ENCODE measurements at regions not wholly inside any gene's neighbourhood (a gene's known extent, or its start where the extent isn't known, plus 50 kb on each side); places are given as distances from the start of the nearest gene placed in this dataset.

- no peak for DNase-seq
Observed at GRCh38 chr22:48278620-48279460, 1516.4 kb downstream of the TBC1D22A start.

DNA sequence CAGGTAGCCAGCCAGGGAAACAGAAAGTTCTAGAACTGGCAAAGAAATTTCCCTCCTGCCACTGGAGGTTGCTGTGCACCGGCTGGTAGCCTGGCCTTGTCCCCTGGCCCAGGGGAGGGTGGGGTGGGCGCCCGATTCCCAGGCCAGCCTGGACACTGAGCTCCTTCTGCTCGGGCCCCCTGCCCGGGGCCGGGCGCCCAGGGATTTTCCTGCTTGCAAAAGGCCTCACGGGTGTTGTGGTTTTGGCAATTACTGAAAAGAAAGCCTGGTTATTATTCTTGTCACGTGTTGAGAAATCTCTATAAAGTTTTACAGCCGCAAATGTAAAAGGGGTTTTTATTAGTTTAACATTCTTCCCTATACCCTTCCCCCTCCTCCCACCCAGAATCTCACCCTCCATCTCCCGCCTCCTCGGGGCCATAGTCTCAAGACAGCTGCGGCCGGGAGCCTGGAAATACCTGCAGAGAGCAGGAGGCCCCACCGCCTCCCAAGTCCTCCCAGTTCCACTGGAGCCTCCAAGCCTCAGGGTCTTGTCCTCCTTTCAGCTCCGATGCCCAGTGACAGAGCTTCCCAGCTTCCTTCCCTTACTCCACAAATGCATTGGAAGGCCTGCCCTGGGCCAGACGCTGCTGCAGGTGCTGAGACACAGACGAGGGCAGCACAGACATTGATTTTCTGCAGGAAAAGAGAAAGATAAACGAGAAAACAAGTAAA is 1515.6 kb downstream of the TBC1D22A start:
- DNase-seq, result no peak

GRCh38 chr22:48276994-48277867 is 1514.8 kb downstream of the TBC1D22A start:
- no peak for DNase-seq

DNA sequence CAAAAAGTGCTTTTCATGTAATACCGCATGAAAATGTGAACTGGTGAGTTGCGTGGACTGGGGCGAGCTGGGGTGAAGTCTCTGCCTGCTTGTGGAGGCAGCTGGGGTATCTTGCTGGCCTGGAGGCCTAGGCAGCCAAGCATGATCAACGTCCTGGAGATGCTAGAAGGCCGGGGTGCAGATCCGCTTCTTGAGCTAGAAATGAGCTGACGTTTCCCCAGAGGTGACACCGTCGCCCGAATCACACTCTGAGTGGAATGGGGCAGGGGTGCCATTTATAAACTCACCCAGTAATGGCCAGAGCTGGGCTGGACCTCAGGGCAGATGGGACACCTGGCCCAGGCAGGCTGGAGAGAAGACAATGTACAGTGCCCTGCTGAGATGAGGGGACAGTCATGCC is 1513.0 kb downstream of the TBC1D22A start:
- no peak for DNase-seq

GRCh38 chr22:48270731-48271130 is 1508.3 kb downstream of the TBC1D22A start:
- no peak for DNase-seq

DNA sequence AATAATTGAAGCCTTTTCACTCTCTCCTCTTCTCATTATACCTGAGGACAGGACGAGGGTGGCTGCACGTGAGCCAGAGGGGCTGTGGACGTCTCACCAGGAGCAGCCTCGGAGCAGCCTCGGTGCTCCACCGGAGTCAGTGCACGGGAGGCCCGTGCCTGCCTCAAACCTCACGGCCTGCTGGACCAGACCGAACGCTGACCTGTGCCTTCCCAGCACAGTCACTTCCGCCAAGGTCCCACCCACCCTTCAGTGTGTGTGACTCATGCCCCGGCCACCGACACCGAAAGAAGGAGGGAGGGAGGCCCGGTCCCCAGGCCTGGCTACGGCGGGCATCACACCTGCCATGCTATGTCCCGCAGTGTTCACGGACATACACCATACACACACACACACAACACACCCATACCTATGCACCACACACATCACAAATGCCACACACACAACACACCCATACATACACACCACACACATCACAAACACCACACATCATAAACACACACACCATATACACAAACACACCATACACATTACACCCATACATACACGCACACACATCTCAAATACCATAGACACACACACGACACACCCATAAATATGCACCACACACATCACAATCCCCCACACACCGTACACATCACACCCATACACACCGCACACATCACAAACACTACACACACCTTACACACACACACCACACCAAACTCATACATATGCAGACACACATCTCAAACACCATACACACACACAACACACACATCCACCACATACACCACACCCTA is 1506.5 kb downstream of the TBC1D22A start:
- DNase-seq, result no peak

DNA sequence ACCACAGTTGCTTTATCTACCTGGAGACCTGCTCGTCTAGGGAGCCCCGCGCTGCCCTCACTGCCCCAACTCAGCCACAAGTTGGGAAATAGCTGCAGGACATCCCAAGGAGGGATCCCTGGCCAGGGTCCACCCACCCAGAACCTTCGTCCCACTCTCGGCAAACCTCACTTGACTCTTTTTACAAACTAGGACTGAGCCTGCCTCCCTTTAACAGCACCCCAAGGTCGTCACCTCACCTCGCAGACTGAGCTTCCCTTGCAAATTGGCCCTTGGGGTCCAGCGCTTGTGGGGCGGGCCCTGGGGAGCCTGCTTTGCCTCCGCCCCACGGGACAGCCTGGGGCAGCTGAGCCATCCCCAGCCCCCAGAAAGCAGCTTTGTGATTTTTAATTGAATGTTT is 1505.8 kb downstream of the TBC1D22A start:
- no peak for DNase-seq

DNA sequence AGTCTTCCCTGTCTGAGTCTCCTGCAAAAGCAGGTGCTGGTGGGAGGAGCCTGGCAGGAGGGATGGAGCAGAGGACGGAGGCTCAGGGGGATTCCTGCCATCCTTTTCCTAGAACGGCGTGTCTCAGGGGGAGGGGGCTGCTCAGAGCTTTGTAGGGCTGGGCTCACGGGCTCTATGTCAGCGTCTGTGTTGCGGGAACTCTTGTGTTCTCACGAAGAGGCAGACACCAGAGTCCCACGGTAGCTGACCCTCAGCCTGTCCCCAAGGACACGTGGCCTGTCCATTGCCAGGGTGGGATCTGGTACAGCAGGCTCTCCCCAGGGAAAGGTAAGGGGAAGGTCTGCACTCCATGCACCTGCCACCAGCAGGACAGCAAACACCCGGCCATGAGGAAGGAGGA is 1505.2 kb downstream of the TBC1D22A start:
- DNase-seq, result no peak

DNA sequence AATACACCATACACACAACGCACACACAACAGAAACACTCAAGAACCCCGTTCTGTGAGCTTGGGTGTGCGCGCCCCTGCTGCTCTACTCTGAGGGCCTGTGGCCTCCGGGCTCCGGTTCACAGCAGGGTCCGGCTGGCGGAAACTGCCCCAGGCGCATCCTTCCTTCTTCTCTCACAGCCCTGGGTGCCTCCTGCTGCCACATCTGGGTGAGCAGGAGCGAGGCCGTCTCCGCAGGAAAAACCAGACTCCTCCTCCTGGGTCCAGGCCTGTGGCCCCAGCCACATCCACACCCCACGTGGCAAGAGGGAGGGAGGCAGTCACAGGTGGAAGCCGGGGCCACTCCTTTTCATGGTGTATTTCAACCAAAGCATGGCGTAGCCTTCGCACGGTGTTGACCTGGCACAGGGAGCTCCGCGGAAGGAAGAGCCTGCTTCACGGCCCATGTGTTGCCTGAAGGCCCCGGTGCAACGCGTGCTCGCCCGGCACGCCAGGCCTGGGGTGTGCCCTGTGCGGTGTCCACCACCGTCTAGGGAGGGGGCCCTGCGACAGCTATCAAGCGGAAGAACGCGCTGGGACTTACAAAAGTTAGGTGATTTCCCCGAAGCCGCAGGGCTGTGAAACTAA is 1502.7 kb downstream of the TBC1D22A start:
- no peak for DNase-seq

DNA sequence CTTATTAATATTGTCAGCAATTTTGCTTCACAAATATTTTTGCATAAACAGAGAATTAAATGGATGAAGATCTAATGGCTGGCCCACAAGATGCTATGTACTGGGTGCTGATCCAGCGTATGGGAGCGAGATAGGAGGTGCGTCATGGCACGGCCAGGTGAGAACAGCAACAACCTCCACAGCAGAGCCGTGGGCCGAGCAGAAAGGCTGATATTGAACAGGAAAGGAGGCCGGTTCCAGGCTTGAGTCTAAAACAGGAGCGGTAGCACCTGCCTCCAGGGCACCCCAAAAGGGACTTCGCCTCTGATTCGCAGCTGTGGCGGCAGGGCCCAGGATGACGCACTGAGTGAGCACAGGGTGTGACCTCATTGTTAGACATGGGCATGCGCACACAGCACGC is 1502.1 kb downstream of the TBC1D22A start:
- no peak for DNase-seq

DNA sequence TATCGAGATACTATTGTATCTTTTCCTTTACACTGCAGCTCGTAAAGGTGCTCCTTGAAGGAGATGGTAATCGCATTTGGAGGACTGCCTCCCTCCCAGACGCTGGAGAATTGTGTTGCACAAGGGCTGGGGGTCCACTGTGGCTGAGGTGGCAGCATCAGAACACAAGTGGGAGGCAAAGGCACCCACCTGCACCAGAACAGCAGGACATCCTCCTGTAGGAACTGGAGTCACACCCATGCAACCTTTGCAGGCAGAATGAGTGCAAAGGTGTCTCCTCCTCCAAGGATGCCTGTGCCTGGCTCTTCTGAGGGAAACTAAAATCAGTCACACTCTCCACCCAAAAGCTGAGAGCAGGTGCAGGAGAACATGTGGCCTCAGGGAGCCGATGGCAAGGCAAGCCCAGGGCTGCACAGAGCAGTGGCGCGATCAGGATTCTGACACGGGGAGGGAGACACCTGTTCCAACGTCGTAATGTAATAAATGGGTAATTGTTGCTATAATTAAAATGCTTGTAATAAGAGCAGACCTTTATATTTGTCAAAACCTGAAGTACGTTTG is 1501.4 kb downstream of the TBC1D22A start:
- DNase-seq, result no peak

- DNase-seq, result no peak
Observed at GRCh38 chr22:48263431-48263765, 1500.9 kb downstream of the TBC1D22A start.

GRCh38 chr22:48262596-48263430 is 1500.4 kb downstream of the TBC1D22A start:
- no peak for DNase-seq

- DNase-seq, result no peak
Observed at GRCh38 chr22:48261706-48262105, 1499.3 kb downstream of the TBC1D22A start.

- no peak for DNase-seq
Observed at GRCh38 chr22:48261048-48261621, 1498.7 kb downstream of the TBC1D22A start.

DNA sequence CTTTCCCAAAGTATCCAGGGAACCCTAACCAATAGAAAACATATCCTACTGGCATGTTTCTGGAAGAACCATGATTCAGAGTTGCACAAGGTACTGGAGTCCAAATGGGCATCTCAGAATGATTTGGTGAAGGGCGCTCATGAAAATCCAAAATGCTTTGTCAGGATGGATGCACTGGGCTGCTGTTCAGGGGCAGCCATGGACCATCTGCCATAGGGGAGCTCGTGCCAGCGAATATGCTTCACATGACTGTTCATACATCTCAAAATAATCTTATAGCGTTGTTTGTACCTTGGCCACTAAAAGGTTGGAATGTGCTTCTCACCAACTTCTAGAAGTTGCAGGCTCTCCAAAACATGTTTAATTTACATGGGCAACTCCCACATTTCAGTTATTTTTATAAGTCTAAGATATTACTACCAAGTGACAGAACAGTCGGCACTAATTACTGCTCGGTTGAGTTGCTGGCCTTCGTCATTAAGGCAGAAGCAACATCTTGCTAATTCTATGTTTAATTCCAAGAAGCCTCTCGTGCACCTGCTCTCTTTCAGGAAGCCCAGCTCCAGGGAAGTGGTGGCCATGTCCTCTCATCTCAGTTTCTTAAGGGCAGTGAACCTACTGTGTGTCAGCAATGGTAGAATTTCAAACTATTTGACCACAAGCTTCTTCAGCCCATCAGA is 1497.7 kb downstream of the TBC1D22A start:
- no peak for DNase-seq

GRCh38 chr22:48258811-48259210 is 1496.4 kb downstream of the TBC1D22A start:
- DNase-seq, result no peak

- no peak for DNase-seq
Observed at GRCh38 chr22:48258064-48258701, 1495.7 kb downstream of the TBC1D22A start.

GRCh38 chr22:48257685-48258055 is 1495.2 kb downstream of the TBC1D22A start:
- no peak for DNase-seq
